ENCODE measurements at regions not wholly inside any gene's neighbourhood (a gene's known extent, or its start where the extent isn't known, plus 50 kb on each side); places are given as distances from the start of the nearest gene placed in this dataset.

DNA sequence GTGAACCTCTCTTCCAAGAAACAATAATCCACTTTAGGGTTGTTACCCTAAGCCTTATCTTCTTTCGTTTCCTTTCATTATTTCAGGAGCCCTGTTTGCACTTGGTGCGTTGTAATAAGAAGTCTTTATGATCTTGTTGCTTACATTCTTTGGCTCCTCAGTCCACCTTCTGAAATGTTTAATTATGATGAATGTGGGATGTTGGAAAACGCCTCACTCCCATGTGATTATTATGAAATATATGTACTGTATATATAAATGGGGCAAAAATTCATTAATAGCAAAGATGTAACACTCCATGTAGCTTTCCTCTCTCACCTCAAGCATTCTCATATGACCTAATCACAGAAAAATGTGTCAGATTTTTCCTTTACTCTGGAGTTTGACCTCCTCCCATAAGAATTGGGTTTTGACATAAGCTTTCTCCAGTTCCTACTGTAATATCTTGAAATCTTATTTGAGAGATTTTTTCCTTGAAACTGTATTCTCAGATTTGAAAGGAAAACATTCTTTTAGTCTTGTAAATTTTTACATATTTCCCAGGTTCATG lies 397.2 kb upstream of the FANCL start:
- Histone ChIP-seq H3K9me3 (ENCODE audit: control insufficient read depth in 2 of 2, insufficient read depth in 1 of 2, low read depth in 1 of 2, low read length in 1 of 2) (no peaks in the 10 kb centered on the region), H3K4me3 (ENCODE audit: low read depth in 1 of 2, low read length in 2 of 2) (no peak overlapping the region), H3K36me3 (ENCODE audit: control insufficient read depth in 2 of 2, insufficient read depth in 2 of 2, low read length in 1 of 2) (no peaks in the 10 kb centered on the region), H3K27ac (ENCODE audit: low read depth in 2 of 2, low read length in 1 of 2) (no peak overlapping the region), H3K27me3 (ENCODE audit: control insufficient read depth in 1 of 2, insufficient read depth in 2 of 2, low read length in 2 of 2) (no peaks in the 10 kb centered on the region), H3K4me1 (ENCODE audit: control insufficient read depth in 2 of 2, insufficient read depth in 2 of 2, low read length in 1 of 2) (no peaks in the 10 kb centered on the region)
- 33 to 45% methylated on average over 3 of the region's 3 CpGs for WGBS, 2 donors

DNA sequence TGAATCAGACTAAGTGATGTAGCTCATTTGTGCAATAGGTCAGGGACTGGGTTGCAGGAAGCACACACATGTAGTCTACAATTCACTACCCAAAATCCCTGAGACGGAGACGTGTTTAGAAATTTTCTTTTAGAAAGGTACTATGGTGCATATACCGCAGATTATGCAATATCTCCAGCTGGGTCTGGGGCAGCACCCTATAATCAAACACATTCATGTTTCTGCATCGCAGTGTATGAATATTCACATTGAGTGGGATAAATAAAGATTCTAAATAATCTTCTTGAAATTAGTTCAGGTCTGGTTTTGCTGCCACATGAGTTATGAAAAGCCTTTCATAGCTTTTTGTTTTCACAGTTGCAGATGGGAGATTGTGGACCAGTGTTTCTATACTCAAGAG lies 395.7 kb upstream of the FANCL start:
- Histone ChIP-seq H3K4me1 (ENCODE audit: control insufficient read depth in 2 of 2, insufficient read depth in 2 of 2, low read length in 1 of 2) (no peaks in the 10 kb centered on the region), H3K9me3 (ENCODE audit: control insufficient read depth in 2 of 2, insufficient read depth in 1 of 2, low read depth in 1 of 2, low read length in 1 of 2) (no peaks in the 10 kb centered on the region), H3K27me3 (ENCODE audit: control insufficient read depth in 1 of 2, insufficient read depth in 2 of 2, low read length in 2 of 2) (no peaks in the 10 kb centered on the region), H3K36me3 (ENCODE audit: control insufficient read depth in 2 of 2, insufficient read depth in 2 of 2, low read length in 1 of 2) (no peaks in the 10 kb centered on the region), H3K4me3 (ENCODE audit: low read depth in 1 of 2, low read length in 2 of 2) (no peak overlapping the region), H3K27ac (ENCODE audit: low read depth in 2 of 2, low read length in 1 of 2) (no peak overlapping the region)
- WGBS, 2 donors = 94 to 96% methylated on average over 4 of the region's 4 CpGs

DNA sequence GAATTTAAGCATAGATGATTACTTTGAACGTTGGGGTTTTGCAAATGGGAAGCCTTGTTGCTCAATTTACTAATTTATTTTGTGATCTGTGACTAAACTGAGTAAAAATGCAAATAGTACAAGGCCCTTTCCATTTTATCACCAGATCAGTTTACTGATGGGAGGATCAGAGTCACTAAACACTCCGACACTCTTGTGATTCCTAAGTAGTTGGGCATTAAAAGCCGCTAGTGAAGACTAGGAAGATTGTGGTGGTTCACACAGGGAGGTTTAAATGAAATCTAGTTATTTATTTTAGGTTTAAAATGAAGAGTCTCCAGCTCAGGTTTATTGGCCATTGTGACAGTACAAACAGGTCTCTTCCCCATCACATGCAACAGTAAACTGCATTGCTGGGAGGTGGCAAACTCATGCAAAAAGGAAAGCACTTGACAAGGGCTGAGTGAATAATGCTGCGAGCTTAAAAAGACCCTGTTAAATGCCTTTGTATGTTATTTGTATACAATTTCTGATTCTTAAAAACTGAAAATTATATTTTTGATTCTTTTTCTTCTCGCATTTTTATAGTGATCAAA lies 394.8 kb upstream of the FANCL start:
- 82% methylated on average over 5 of the region's 5 CpGs for WGBS, 2 donors
- Histone ChIP-seq H3K4me3 (ENCODE audit: low read depth in 1 of 2, low read length in 2 of 2) (no peak overlapping the region), H3K36me3 (ENCODE audit: control insufficient read depth in 2 of 2, insufficient read depth in 2 of 2, low read length in 1 of 2) (no peaks in the 10 kb centered on the region), H3K27me3 (ENCODE audit: control insufficient read depth in 1 of 2, insufficient read depth in 2 of 2, low read length in 2 of 2) (no peaks in the 10 kb centered on the region), H3K27ac (ENCODE audit: low read depth in 2 of 2, low read length in 1 of 2) (no peak overlapping the region), H3K9me3 (ENCODE audit: control insufficient read depth in 2 of 2, insufficient read depth in 1 of 2, low read depth in 1 of 2, low read length in 1 of 2) (no peaks in the 10 kb centered on the region), H3K4me1 (ENCODE audit: control insufficient read depth in 2 of 2, insufficient read depth in 2 of 2, low read length in 1 of 2) (no peaks in the 10 kb centered on the region)

DNA sequence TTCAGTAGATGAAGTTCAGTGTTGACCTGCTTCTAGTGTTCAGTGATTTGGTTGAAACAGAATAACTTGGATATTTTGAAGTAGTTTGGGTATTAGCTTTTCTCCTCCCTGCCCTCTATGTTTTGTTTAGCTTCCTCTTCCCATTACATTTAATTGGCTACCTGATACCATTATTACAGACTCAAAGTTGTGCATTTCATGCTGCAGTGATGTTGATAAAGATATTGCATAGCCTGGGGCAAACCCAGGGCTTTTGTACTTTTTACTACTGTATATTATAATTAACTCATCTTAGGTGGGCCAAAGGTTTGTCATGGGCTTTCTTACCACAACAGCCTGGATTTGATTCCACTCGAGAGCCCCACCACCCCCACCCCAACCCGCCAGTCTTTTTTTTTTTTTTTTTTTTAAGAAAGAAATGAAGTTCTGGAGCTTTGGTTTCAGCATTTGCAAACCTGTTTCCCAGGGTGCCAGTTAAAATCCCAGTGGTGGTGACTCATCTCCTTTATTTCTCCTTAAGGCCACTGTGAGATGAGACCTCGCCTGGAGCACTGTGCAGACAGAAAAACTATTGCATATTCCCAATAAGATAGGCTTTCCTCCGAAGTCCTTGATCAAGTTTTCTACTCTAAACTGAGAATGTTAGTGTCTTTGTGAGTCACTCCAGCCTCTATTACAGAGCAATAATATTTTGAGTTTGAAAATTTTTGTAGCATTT lies 393.7 kb upstream of the FANCL start:
- 41 to 55% methylated on average over 4 of the region's 4 CpGs for WGBS, 2 donors
- Histone ChIP-seq H3K4me1 (ENCODE audit: control insufficient read depth in 2 of 2, insufficient read depth in 2 of 2, low read length in 1 of 2) (no peaks in the 10 kb centered on the region), H3K27me3 (ENCODE audit: control insufficient read depth in 1 of 2, insufficient read depth in 2 of 2, low read length in 2 of 2) (no peaks in the 10 kb centered on the region), H3K9me3 (ENCODE audit: control insufficient read depth in 2 of 2, insufficient read depth in 1 of 2, low read depth in 1 of 2, low read length in 1 of 2) (no peaks in the 10 kb centered on the region), H3K27ac (ENCODE audit: low read depth in 2 of 2, low read length in 1 of 2) (no peak overlapping the region), H3K4me3 (ENCODE audit: low read depth in 1 of 2, low read length in 2 of 2) (no peak overlapping the region), H3K36me3 (ENCODE audit: control insufficient read depth in 2 of 2, insufficient read depth in 2 of 2, low read length in 1 of 2) (no peaks in the 10 kb centered on the region)

GRCh38 chr2:58633613-58634365 lies 392.7 kb upstream of the FANCL start:
- no peaks in the 10 kb centered on the region for H3K9me3 ChIP-seq (ENCODE audit: control insufficient read depth in 2 of 2, insufficient read depth in 1 of 2, low read depth in 1 of 2, low read length in 1 of 2)
- H3K4me1 ChIP-seq (ENCODE audit: control insufficient read depth in 2 of 2, insufficient read depth in 2 of 2, low read length in 1 of 2) = no peaks in the 10 kb centered on the region
- no peaks in the 10 kb centered on the region for H3K27me3 ChIP-seq (ENCODE audit: control insufficient read depth in 1 of 2, insufficient read depth in 2 of 2, low read length in 2 of 2)
- no peak overlapping the region for H3K4me3 ChIP-seq (ENCODE audit: low read depth in 1 of 2, low read length in 2 of 2)
- H3K27ac ChIP-seq (ENCODE audit: low read depth in 2 of 2, low read length in 1 of 2) = no peak overlapping the region
- no peaks in the 10 kb centered on the region for H3K36me3 ChIP-seq (ENCODE audit: control insufficient read depth in 2 of 2, insufficient read depth in 2 of 2, low read length in 1 of 2)
- 33 to 37% methylated on average over 3 of the region's 3 CpGs for WGBS, 2 donors

DNA sequence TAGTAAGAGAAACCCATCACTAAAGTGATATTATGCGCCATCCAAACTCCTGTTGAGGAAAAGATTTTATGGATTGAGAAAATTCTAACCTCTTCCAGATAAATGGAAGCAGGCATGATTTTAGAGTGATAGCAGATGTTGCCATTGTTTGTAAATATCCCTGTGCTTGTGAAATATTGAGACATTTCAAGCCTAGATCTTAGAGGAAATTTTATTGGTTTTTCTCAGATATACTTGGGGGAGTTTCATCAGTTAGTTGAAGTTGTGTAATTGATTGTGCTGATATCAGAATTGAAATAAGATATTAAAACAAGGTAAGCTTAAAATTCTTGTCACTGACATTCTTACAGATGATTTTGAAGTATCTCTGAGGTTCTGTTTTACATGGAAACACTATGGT lies 390.9 kb upstream of the FANCL start:
- WGBS, 2 donors = 92 to 94% methylated on average over 1 of the region's 1 CpG
- H3K27me3 ChIP-seq (ENCODE audit: control insufficient read depth in 1 of 2, insufficient read depth in 2 of 2, low read length in 2 of 2) = no peaks in the 10 kb centered on the region
- no peaks in the 10 kb centered on the region for H3K4me1 ChIP-seq (ENCODE audit: control insufficient read depth in 2 of 2, insufficient read depth in 2 of 2, low read length in 1 of 2)
- no peak overlapping the region for H3K27ac ChIP-seq (ENCODE audit: low read depth in 2 of 2, low read length in 1 of 2)
- no peaks in the 10 kb centered on the region for H3K9me3 ChIP-seq (ENCODE audit: control insufficient read depth in 2 of 2, insufficient read depth in 1 of 2, low read depth in 1 of 2, low read length in 1 of 2)
- H3K4me3 ChIP-seq (ENCODE audit: low read depth in 1 of 2, low read length in 2 of 2) = no peak overlapping the region
- no peaks in the 10 kb centered on the region for H3K36me3 ChIP-seq (ENCODE audit: control insufficient read depth in 2 of 2, insufficient read depth in 2 of 2, low read length in 1 of 2)

DNA sequence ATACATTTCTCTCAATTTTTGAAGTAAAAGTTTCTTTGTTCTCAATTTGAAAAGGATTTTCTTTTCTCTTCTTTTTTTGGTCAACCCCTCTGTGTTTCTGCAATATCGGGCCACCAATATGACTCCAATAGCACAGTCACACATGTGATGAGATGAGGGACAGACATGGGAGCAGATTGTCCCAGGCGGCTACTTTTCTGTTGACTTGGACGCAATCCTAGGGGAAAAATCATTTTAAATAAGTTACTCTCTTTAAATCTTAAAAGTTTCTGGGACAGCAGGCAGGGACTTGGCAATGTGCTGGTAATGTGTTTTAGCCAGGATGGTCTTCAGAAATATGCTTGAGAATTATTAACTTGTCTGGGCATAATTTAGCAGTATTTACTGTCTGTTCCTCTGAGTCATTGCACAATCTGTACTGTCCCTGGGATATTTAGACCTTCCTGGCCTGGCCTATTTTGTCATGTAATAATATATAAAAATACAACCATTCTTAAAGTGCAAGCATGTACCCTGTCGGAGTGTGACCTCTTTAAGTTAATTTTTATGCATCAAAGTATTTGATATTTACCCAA lies 388.5 kb upstream of the FANCL start:
- H3K27ac ChIP-seq (ENCODE audit: low read depth in 2 of 2, low read length in 1 of 2) = no peak overlapping the region
- H3K4me1 ChIP-seq (ENCODE audit: control insufficient read depth in 2 of 2, insufficient read depth in 2 of 2, low read length in 1 of 2) = no peaks in the 10 kb centered on the region
- WGBS, 2 donors = 88 to 90% methylated on average over 4 of the region's 4 CpGs
- no peaks in the 10 kb centered on the region for H3K36me3 ChIP-seq (ENCODE audit: control insufficient read depth in 2 of 2, insufficient read depth in 2 of 2, low read length in 1 of 2)
- H3K4me3 ChIP-seq (ENCODE audit: low read depth in 1 of 2, low read length in 2 of 2) = no peak overlapping the region
- no peaks in the 10 kb centered on the region for H3K9me3 ChIP-seq (ENCODE audit: control insufficient read depth in 2 of 2, insufficient read depth in 1 of 2, low read depth in 1 of 2, low read length in 1 of 2)
- no peaks in the 10 kb centered on the region for H3K27me3 ChIP-seq (ENCODE audit: control insufficient read depth in 1 of 2, insufficient read depth in 2 of 2, low read length in 2 of 2)

DNA sequence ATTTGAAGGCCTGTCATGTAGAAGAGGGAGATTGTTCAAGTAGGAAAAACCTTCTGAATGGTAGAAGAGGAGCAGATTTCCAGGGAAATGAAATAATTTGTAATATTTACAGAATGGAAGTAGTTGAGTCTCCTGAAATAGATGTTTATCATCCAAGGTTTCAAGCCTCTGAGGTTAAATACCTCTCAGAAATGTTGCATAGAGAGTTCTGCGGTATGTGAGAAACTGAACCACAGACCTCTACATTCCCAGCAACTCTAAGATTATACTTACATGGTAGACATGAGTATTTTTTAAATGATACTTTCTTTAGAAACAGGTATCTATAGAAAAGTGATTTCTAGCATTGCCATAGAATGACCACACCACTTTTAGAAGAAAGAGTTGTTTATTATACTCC lies 379.8 kb upstream of the FANCL start:
- Histone ChIP-seq H3K9me3 (ENCODE audit: control insufficient read depth in 2 of 2, insufficient read depth in 1 of 2, low read depth in 1 of 2, low read length in 1 of 2) (no peaks in the 10 kb centered on the region), H3K36me3 (ENCODE audit: control insufficient read depth in 2 of 2, insufficient read depth in 2 of 2, low read length in 1 of 2) (no peaks in the 10 kb centered on the region), H3K4me3 (ENCODE audit: low read depth in 1 of 2, low read length in 2 of 2) (no peak overlapping the region), H3K4me1 (ENCODE audit: control insufficient read depth in 2 of 2, insufficient read depth in 2 of 2, low read length in 1 of 2) (no peaks in the 10 kb centered on the region), H3K27me3 (ENCODE audit: control insufficient read depth in 1 of 2, insufficient read depth in 2 of 2, low read length in 2 of 2) (no peaks in the 10 kb centered on the region), H3K27ac (ENCODE audit: low read depth in 2 of 2, low read length in 1 of 2) (no peak overlapping the region)
- WGBS, 2 donors = 94 to 100% methylated on average over 1 of the region's 1 CpG

DNA sequence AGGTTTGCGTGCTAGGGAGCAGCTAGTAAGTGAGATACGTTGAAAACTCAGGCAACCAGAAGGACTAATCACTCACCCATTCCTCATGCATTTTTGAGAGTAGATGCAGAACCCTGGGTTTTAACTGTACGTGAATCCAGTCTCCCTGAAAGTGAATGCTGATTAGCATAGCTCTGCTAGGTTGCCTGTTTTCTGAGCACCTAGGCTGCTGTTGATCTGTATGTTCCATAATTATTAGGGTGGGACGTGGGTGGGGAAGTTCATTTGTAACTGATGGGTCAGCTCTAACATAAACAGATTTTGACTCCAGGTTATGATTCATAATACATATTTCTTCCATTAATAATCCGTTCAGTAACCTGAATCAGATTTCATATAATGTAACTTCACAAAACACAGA lies 379.0 kb upstream of the FANCL start:
- H3K27me3 ChIP-seq (ENCODE audit: control insufficient read depth in 1 of 2, insufficient read depth in 2 of 2, low read length in 2 of 2) = no peaks in the 10 kb centered on the region
- H3K36me3 ChIP-seq (ENCODE audit: control insufficient read depth in 2 of 2, insufficient read depth in 2 of 2, low read length in 1 of 2) = no peaks in the 10 kb centered on the region
- no peaks in the 10 kb centered on the region for H3K4me1 ChIP-seq (ENCODE audit: control insufficient read depth in 2 of 2, insufficient read depth in 2 of 2, low read length in 1 of 2)
- 59 to 73% methylated on average over 5 of the region's 5 CpGs for WGBS, 2 donors
- no peaks in the 10 kb centered on the region for H3K9me3 ChIP-seq (ENCODE audit: control insufficient read depth in 2 of 2, insufficient read depth in 1 of 2, low read depth in 1 of 2, low read length in 1 of 2)
- no peak overlapping the region for H3K27ac ChIP-seq (ENCODE audit: low read depth in 2 of 2, low read length in 1 of 2)
- no peak overlapping the region for H3K4me3 ChIP-seq (ENCODE audit: low read depth in 1 of 2, low read length in 2 of 2)
